VCaP (cell line): ENCODE measurements at regions not wholly inside any gene's neighbourhood (a gene's known extent, or its start where the extent isn't known, plus 50 kb on each side); places are given as distances from the start of the nearest gene placed in this dataset.

Source experiments
- H3K27ac ChIP-seq: fragments of 450-650 bp; 2 replicates; pipeline ENCODE4 v1.5.1; 2017
- TF ChIP-seq, protein P1 (sequence below): fragments of 450-650 bp; conservative IDR thresholded peaks from 2 replicates; pipeline ENCODE4 v1.5.1; 2017; ENCODE audit warnings: mild to moderate bottlenecking, moderate library complexity

DNA sequence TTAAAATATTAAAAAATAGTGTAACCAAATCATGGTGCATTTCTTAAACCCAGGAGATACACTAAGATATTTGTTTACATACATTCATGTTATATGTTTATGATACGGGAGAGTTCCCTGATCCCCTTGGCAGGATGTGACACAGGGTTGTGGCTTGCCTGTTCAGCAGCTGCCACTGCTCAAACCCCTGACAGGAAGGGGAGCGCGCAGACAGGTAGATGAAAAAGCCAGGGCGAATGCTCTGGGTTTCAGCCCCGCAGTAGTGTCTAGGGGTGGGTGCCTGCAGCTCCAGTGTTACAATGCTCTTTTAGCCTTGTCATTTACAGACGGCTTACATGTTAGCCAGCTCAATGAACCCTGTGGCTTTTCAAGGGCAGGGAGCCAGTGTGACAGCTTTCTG lies 1343.8 kb upstream of the IGFBP7 start:
- TF ChIP-seq, protein P1, sequence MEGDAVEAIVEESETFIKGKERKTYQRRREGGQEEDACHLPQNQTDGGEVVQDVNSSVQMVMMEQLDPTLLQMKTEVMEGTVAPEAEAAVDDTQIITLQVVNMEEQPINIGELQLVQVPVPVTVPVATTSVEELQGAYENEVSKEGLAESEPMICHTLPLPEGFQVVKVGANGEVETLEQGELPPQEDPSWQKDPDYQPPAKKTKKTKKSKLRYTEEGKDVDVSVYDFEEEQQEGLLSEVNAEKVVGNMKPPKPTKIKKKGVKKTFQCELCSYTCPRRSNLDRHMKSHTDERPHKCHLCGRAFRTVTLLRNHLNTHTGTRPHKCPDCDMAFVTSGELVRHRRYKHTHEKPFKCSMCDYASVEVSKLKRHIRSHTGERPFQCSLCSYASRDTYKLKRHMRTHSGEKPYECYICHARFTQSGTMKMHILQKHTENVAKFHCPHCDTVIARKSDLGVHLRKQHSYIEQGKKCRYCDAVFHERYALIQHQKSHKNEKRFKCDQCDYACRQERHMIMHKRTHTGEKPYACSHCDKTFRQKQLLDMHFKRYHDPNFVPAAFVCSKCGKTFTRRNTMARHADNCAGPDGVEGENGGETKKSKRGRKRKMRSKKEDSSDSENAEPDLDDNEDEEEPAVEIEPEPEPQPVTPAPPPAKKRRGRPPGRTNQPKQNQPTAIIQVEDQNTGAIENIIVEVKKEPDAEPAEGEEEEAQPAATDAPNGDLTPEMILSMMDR, result no peak
- H3K27ac ChIP-seq, result no peak overlapping the region

DNA sequence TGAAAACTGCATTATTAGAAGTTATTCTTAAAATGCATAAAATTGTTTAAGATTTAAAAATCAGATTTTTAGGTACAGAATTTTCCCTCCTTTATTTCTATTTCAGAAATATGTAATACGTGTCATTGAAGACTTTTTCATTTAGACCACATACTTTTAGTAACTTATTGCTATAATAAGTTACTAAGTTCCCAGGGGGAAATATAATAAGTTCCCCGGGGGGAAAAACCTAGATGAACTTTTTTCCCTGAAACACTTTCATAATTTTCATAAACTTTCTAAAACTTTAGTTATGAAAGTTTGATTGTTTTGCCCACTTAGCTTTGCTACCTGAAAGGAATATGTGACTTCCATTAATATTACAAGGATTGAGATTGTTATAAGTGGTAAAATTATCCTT lies 1341.5 kb upstream of the IGFBP7 start:
- no peak overlapping the region for H3K27ac ChIP-seq
- TF ChIP-seq, protein P1, result no peak

DNA sequence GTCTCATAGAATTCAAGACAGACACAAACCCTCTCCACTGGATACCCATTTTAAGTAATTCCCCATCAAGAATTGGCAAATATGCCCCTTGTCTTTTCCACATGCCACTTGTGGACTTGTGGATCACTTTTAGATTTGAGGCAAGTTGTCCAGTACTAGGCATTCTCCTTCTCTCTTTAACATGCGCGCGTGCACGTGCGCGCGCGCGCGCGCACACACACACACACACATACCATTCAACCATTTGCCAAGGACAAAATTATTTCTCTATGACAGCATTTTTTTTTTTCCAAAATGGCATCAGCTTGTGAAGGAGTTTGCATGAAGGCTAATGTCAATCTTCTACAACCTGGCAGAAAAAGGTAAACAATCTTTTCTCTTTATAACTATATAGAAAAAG lies 1325.7 kb upstream of the IGFBP7 start:
- no peak overlapping the region for H3K27ac ChIP-seq
- TF ChIP-seq, protein P1, result no peak

DNA sequence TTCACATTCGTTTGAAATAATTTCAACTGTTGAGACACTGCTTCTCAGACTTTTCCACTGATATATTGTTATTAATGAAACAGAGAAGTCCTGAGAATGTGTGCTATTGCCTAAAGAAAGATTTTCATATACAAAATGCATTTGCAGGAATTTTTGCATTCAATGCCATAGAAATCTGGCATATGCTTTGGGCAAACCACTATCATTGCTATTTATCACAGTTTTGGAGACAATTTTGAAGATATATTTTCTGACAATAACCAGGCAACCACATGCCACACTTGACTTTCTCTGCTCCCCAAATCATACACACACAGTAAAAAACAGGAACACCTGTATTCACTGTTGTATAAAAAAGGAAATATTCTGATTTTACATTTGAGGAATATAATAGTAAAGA lies 1303.7 kb upstream of the IGFBP7 start:
- TF ChIP-seq, protein P1, result no peak
- H3K27ac ChIP-seq, result no peak overlapping the region

DNA sequence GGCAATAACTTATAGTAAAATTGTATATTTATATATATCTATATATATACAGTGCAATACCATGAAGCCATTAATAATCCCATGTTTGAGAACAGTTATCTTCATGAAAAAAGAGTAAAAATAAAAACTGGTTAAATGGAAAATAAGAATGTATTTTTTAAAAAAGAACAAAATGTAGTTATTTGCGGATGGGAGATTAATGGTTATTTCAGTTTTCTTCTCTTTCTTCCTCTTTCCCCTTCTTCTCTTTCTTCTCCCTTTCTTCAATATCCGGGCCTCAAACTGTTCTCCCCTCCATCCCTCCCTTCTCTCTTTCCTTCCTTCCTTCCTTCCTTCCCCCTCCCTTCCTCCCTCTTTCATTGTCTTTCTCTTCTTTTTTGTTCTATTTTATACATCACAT lies 1301.7 kb upstream of the IGFBP7 start:
- H3K27ac ChIP-seq, result no peak overlapping the region

DNA sequence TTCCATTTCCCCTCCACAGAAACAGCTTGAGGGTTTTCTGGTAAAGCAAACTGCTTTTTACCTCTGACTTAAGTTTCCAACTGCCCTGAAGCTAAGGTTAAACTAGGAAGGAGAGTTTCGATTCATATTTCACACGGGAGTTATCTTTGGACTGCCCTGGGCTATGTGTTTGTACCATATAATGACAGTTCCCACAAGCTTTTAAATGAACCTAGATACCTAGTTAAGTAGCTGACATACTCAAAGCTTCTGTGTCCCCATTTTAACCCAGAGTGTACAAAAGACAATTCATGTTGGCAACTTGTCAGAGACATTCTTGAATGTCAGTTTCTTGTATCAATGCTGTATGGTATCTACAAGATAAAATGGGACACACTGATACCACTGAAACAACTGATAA lies 1296.6 kb upstream of the IGFBP7 start:
- H3K27ac ChIP-seq, result no peak overlapping the region
- TF ChIP-seq, protein P1, result no peak

More for the DNA sequence above, 1301.7 kb upstream of the IGFBP7 start:
- TF ChIP-seq, protein P1, result no peak

DNA sequence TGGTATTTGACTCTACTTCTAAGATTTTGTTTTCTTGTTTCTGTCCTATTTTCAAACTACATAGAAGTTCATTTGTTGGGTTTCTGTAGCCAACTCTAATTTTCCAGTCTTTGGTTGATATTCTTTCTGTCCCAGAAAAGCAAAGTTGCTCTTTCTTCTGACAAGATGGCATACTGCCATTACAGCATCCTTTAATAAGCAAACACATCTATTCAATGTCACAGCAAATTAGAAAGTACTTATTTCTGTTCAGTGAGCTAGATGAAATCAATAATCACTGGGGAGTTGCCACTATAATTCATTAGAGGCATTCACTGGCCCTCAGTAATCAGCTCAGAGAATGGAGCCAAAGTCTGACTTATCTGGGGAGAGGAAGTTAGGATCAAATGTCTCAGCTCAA lies 1258.0 kb upstream of the IGFBP7 start:
- TF ChIP-seq, protein P1, result no peak
- no peak overlapping the region for H3K27ac ChIP-seq
